HCT116 (cell line): ENCODE measurements at regions not wholly inside any gene's neighbourhood (a gene's known extent, or its start where the extent isn't known, plus 50 kb on each side); places are given as distances from the start of the nearest gene placed in this dataset.

Experiments
- ATAC-seq: fragments of 200-7000 bp; cut with Tn5 transposase; 2 replicates; pipeline ENCODE4 v1.9.1; 2020; ENCODE audit warnings: mild to moderate bottlenecking, moderate library complexity
- BruUV-seq: library from RNA; stranded (reverse); fragments of 400-500 nt; replicated peaks from 2 replicates; lab custom pipeline; 2021; lab: Mats Ljungman, UMichigan
- CTCF ChIA-PET: fragments of 300-600 bp; sonication (Branson Sonifier 250); formaldehyde crosslinking; loops from one replicate; lab custom pipeline; 2021; ENCODE audit warnings: antibody characterized with exemption; lab: Charles Lee
- POLR2A ChIA-PET: fragments of 300-600, 350-600 bp; sonication (Branson Sonifier 250); formaldehyde crosslinking; loops from one replicate; lab custom pipeline; 2021; ENCODE audit warnings: antibody characterized with exemption; lab: Charles Lee
- RAD21 ChIA-PET, 2 experiments: fragments of 300-600 bp; sonication (Branson Sonifier 250); formaldehyde crosslinking; loops; one replicate each; lab custom pipeline; 2023; ENCODE audit warnings: low total read pairs in 2 of 2; ENCODE audit not compliant: uncharacterized antibody in 2 of 2, unreplicated experiment in 2 of 2, low non-redundant PET in 1 of 2; lab: Charles Lee
- DNase-seq: peaks from one replicate; pipeline ENCODE4 v3.0.0-alpha.2; 2010; ENCODE audit warnings: low read depth, low spot score
- H2AFZ ChIP-seq: fragments of 200-600 bp; shearing (Covaris generic), sonication (generic); 2 replicates; pipeline ENCODE4 v1.6.1; 2017; ENCODE audit warnings: low read depth, mixed run types, mixed read lengths, antibody characterized with exemption, low read length; ENCODE audit not compliant: poor library complexity, severe bottlenecking
- H3K27ac ChIP-seq: 2 replicates; pipeline ENCODE4 v1.5.1; 2012; ENCODE audit warnings: low read depth, low read length
- H3K27me3 ChIP-seq: fragments of 200-600 bp; sonication (generic); 2 replicates; pipeline ENCODE4 v1.6.1; 2016; ENCODE audit warnings: mixed run types, low read length, mixed read lengths; ENCODE audit not compliant: insufficient read depth
- H3K36me3 ChIP-seq, 2 experiments: fragments of 200-500 bp in 1 of 2; fragments of 200-600 bp in 1 of 2; sonication (Bioruptor generic) in 1 of 2; sonication (generic) in 1 of 2; 2 replicates each; pipeline versions ENCODE4 v1.5.1 to v1.6.1; 2014 to 2016; ENCODE audit warnings: low read length in 2 of 2, inconsistent platforms in 1 of 2, mixed read lengths in 1 of 2, mixed run types in 1 of 2; ENCODE audit not compliant: insufficient read depth in 2 of 2, control insufficient read depth in 1 of 2
- H3K4me1 ChIP-seq, 2 experiments: fragments of 200-600 bp in 1 of 2; sonication (generic) in 1 of 2; 2 replicates each; pipeline versions ENCODE4 v1.5.1 to v1.6.1; 2012 to 2017; ENCODE audit warnings: low read length in 2 of 2, inconsistent platforms in 1 of 2, mild to moderate bottlenecking in 1 of 2, mixed read lengths in 1 of 2, mixed run types in 1 of 2, moderate library complexity in 1 of 2; ENCODE audit not compliant: insufficient read depth in 2 of 2, control insufficient read depth in 1 of 2
- H3K4me2 ChIP-seq: fragments of 200-600 bp; sonication (generic); 2 replicates; pipeline ENCODE4 v1.6.1; 2017; ENCODE audit warnings: mixed run types, low read length, mixed read lengths
- H3K4me3 ChIP-seq, 2 experiments: fragments of 200-600 bp in 1 of 2; sonication (generic) in 1 of 2; replicated peaks in 1 of 2; 2 replicates each; pipeline ENCODE4 v1.5.1; 2011 to 2016; ENCODE audit warnings: low read length in 2 of 2, control low read depth in 1 of 2, low read depth in 1 of 2, mild to moderate bottlenecking in 1 of 2, mixed read lengths in 1 of 2, mixed run types in 1 of 2
- H3K79me2 ChIP-seq: fragments of 200-600 bp; sonication (generic); 2 replicates; pipeline ENCODE4 v1.6.1; 2017; ENCODE audit warnings: mild to moderate bottlenecking, mixed run types, low read length, moderate library complexity, mixed read lengths; ENCODE audit not compliant: insufficient read depth
- H3K9ac ChIP-seq: fragments of 200-600 bp; sonication (generic); 2 replicates; pipeline ENCODE4 v1.6.1; 2016; ENCODE audit warnings: low read length, mixed read lengths
- H3K9me2 ChIP-seq: fragments of 200-600 bp; sonication (generic), shearing (Covaris generic); 2 replicates; pipeline ENCODE4 v1.6.1; 2017; ENCODE audit warnings: mixed run types, mild to moderate bottlenecking, moderate library complexity; ENCODE audit not compliant: insufficient read depth
- H3K9me3 ChIP-seq, 2 experiments: fragments of 200-500 bp in 1 of 2; fragments of 200-600 bp in 1 of 2; sonication (Bioruptor generic) in 1 of 2; sonication (generic) in 1 of 2; 2 replicates each; pipeline ENCODE4 v1.6.1; 2014 to 2017; ENCODE audit warnings: low read length in 2 of 2, mixed read lengths in 2 of 2, inconsistent platforms in 1 of 2, low read depth in 1 of 2, mild to moderate bottlenecking in 1 of 2, mixed run types in 1 of 2, moderate library complexity in 1 of 2; ENCODE audit not compliant: control insufficient read depth in 1 of 2, insufficient read depth in 1 of 2
- H4K20me1 ChIP-seq: fragments of 200-600 bp; sonication (generic), shearing (Covaris generic); 2 replicates; pipeline ENCODE4 v1.6.1; 2017; ENCODE audit warnings: mixed run types, mild to moderate bottlenecking, moderate library complexity; ENCODE audit not compliant: insufficient read depth
- CBX3 ChIP-seq: IDR thresholded peaks from 2 replicates; pipeline ENCODE4 v1.6.1; 2012; ENCODE audit warnings: low read depth
- CEBPB ChIP-seq: IDR thresholded peaks from 2 replicates; pipeline ENCODE4 v1.6.1; 2012; ENCODE audit warnings: low read depth
- EGR1 ChIP-seq: IDR thresholded peaks from 2 replicates; pipeline ENCODE4 v1.6.1; 2012; ENCODE audit warnings: low read depth
- EZH2phosphoT487 ChIP-seq: fragments of 200-600 bp; IDR thresholded peaks from 2 replicates; pipeline ENCODE4 v1.6.1; 2018; ENCODE audit warnings: antibody characterized with exemption, borderline replicate concordance
- FOSL1 ChIP-seq: IDR thresholded peaks from 2 replicates; pipeline ENCODE4 v1.6.1; 2012; ENCODE audit warnings: low read depth
- JUND ChIP-seq: IDR thresholded peaks from 2 replicates; pipeline ENCODE4 v1.6.1; 2012
- POLR2A ChIP-seq: IDR thresholded peaks from 2 replicates; pipeline ENCODE4 v1.7.0; 2011; ENCODE audit warnings: borderline replicate concordance; ENCODE audit not compliant: insufficient read depth, insufficient read length; ENCODE audit errors: extremely low read depth
- POLR2AphosphoS5 ChIP-seq: IDR thresholded peaks from 2 replicates; pipeline ENCODE4 v1.6.1; 2011; ENCODE audit warnings: mild to moderate bottlenecking, low read depth, low read length, moderate library complexity
- RAD21 ChIP-seq: IDR thresholded peaks from 2 replicates; pipeline ENCODE4 v1.6.1; 2012; ENCODE audit warnings: low read depth, mild to moderate bottlenecking
- SIN3A ChIP-seq: IDR thresholded peaks from 2 replicates; pipeline ENCODE4 v1.6.1; 2012; ENCODE audit warnings: low read depth
- SP1 ChIP-seq: IDR thresholded peaks from 2 replicates; pipeline ENCODE4 v1.6.1; 2012; ENCODE audit warnings: low read depth
- SRF ChIP-seq: IDR thresholded peaks from 2 replicates; pipeline ENCODE4 v1.6.1; 2012; ENCODE audit warnings: low read depth
- TCF7L2 ChIP-seq: IDR thresholded peaks from 2 replicates; pipeline ENCODE4 v1.7.0; 2011; ENCODE audit warnings: borderline replicate concordance, inconsistent platforms; ENCODE audit not compliant: insufficient read depth, insufficient read length; ENCODE audit errors: extremely low read depth
- YY1 ChIP-seq: IDR thresholded peaks from 2 replicates; pipeline ENCODE4 v1.6.1; 2011; ENCODE audit warnings: low read length, low read depth, moderate library complexity, mild to moderate bottlenecking; ENCODE audit not compliant: insufficient replicate concordance; ENCODE audit errors: extremely low read depth
- ZFX ChIP-seq: fragments of 450-650 bp; IDR thresholded peaks from 2 replicates; pipeline ENCODE4 v1.6.1; 2017
- ZNF274 ChIP-seq: fragments of 200-500 bp; sonication (Bioruptor generic); IDR thresholded peaks from 2 replicates; pipeline ENCODE4 v1.6.1; 2014; ENCODE audit warnings: mild to moderate bottlenecking, low read depth, low read length, inconsistent platforms
- intact Hi-C: fragments of 100-400 bp; cut with micrococcal nuclease; formaldehyde crosslinking; loops from 2 replicates; pipeline ENCODE4 v1.10.0; 2022
- TF ChIP-seq, protein P1 (sequence below): IDR thresholded peaks from 2 replicates; pipeline ENCODE4 v1.6.1; 2012
- TF ChIP-seq, protein P2 (sequence below): IDR thresholded peaks from 2 replicates; pipeline ENCODE4 v1.6.1; 2011; ENCODE audit warnings: mild to moderate bottlenecking, low read length, moderate library complexity; ENCODE audit not compliant: insufficient replicate concordance; ENCODE audit errors: extremely low read depth
- TF ChIP-seq, protein P3 (sequence below), 3 experiments: fragments of 200-600 bp in 1 of 3; sonication (generic) in 1 of 3; IDR thresholded peaks in 2 of 3; conservative IDR thresholded peaks in 1 of 3; 2 replicates each; pipeline ENCODE4 v1.5.1; 2012 to 2017; ENCODE audit warnings: low read depth in 2 of 3, low read length in 2 of 3, antibody characterized with exemption in 1 of 3, borderline replicate concordance in 1 of 3, control low read depth in 1 of 3, mild to moderate bottlenecking in 1 of 3, mixed read lengths in 1 of 3, mixed run types in 1 of 3, moderate library complexity in 1 of 3; ENCODE audit not compliant: insufficient read depth in 1 of 3
- TF ChIP-seq, protein P4 (sequence below): IDR thresholded peaks from 2 replicates; pipeline ENCODE4 v1.6.1; 2012

DNA sequence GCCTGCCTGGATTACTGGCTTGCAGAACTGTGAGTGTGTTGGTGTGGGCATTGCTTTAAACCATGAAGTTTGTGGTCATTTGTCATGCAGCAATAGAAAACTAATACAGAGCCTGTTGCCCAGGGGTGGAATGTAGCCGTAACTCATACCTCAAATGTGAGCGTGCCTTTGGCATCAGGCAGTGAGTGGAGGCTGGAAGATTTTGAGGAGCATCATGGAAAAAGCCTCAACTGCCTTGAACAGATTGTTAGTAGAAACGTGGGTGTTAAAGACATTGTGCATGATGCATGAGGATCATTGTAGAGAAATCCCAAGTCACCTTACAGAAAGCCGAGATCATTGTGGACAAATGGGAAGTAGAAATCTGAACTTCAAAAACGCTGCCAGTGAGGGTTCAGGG lies 580.5 kb downstream of the AACS start:
- RAD21 ChIA-PET, result no interaction called here
- no peak overlapping the region for H3K4me2 ChIP-seq
- TF ChIP-seq, protein P1, sequence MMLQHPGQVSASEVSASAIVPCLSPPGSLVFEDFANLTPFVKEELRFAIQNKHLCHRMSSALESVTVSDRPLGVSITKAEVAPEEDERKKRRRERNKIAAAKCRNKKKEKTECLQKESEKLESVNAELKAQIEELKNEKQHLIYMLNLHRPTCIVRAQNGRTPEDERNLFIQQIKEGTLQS, result no peak
- TF ChIP-seq ZNF274 (no peak), EZH2phosphoT487 (no peak), FOSL1 (no peak), EGR1 (no peak), CEBPB (no peak), POLR2AphosphoS5 (no peak), JUND (no peak)
- TF ChIP-seq, protein P2, sequence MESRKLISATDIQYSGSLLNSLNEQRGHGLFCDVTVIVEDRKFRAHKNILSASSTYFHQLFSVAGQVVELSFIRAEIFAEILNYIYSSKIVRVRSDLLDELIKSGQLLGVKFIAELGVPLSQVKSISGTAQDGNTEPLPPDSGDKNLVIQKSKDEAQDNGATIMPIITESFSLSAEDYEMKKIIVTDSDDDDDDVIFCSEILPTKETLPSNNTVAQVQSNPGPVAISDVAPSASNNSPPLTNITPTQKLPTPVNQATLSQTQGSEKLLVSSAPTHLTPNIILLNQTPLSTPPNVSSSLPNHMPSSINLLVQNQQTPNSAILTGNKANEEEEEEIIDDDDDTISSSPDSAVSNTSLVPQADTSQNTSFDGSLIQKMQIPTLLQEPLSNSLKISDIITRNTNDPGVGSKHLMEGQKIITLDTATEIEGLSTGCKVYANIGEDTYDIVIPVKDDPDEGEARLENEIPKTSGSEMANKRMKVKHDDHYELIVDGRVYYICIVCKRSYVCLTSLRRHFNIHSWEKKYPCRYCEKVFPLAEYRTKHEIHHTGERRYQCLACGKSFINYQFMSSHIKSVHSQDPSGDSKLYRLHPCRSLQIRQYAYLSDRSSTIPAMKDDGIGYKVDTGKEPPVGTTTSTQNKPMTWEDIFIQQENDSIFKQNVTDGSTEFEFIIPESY, result no peak
- H3K36me3 ChIP-seq, result no peaks in the 10 kb centered on the region
- H3K9ac ChIP-seq, result no peak overlapping the region
- CTCF ChIA-PET, result no interaction called here
- DNase-seq, result no peak
- no peak overlapping the region for H3K27ac ChIP-seq
- H2AFZ ChIP-seq, result no peak overlapping the region
- no peaks in the 10 kb centered on the region for H3K9me2 ChIP-seq
- H3K4me3 ChIP-seq, result no peak overlapping the region
- no peaks in the 10 kb centered on the region for H4K20me1 ChIP-seq
- no TSS peak for BruUV-seq
- H3K79me2 ChIP-seq, result no peaks in the 10 kb centered on the region
- ATAC-seq, result no peak
- POLR2A ChIA-PET, result no interaction called here
- H3K4me1 ChIP-seq, result no peaks in the 10 kb centered on the region
- H3K9me3 ChIP-seq, result no peaks in the 10 kb centered on the region; a peak in 2 of 4 replicates
- H3K27me3 ChIP-seq, result no peaks in the 10 kb centered on the region
- intact Hi-C loops, result no loop called here

DNA sequence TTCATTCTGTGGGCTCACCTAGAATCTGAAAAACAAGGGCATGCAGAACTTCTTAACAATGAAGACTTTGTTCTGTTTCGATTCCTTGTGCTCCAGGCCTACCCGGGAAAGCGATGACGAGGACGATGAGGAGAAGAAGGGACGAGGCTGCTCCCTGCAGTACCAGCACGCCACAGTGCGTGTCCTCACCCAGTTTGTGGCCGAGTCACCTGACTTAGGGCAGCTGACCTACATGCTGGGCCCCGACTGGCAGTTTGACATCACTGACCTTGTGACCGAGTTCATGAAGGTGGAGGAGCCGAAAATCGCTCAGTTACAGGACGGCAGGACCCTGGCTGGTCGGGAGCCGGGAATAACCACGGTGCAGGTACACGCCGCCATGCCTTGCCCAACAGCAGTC lies 585.4 kb downstream of the AACS start:
- Histone ChIP-seq H3K36me3 (no peaks in the 10 kb centered on the region), H2AFZ (no peak overlapping the region), H3K27me3 (no peaks in the 10 kb centered on the region), H3K9ac (no peak overlapping the region), H3K9me2 (no peaks in the 10 kb centered on the region), H3K9me3 (no peaks in the 10 kb centered on the region; a peak in 2 of 4 replicates), H3K4me3 (no peak overlapping the region), H3K79me2 (no peaks in the 10 kb centered on the region), H3K27ac (no peak overlapping the region), H3K4me1 (no peaks in the 10 kb centered on the region), H3K4me2 (no peak overlapping the region), H4K20me1 (no peaks in the 10 kb centered on the region)
- intact Hi-C loops, result no loop called here
- POLR2A ChIA-PET, result no interaction called here
- RAD21 ChIA-PET, result no interaction called here
- DNase-seq (no peak), ATAC-seq (no peak)
- CTCF ChIA-PET, result no interaction called here
- BruUV-seq, result no TSS peak
- no peak for TF ChIP-seq SRF
- no peak for TF ChIP-seq ZFX
- TF ChIP-seq, protein P3, sequence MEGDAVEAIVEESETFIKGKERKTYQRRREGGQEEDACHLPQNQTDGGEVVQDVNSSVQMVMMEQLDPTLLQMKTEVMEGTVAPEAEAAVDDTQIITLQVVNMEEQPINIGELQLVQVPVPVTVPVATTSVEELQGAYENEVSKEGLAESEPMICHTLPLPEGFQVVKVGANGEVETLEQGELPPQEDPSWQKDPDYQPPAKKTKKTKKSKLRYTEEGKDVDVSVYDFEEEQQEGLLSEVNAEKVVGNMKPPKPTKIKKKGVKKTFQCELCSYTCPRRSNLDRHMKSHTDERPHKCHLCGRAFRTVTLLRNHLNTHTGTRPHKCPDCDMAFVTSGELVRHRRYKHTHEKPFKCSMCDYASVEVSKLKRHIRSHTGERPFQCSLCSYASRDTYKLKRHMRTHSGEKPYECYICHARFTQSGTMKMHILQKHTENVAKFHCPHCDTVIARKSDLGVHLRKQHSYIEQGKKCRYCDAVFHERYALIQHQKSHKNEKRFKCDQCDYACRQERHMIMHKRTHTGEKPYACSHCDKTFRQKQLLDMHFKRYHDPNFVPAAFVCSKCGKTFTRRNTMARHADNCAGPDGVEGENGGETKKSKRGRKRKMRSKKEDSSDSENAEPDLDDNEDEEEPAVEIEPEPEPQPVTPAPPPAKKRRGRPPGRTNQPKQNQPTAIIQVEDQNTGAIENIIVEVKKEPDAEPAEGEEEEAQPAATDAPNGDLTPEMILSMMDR (IDR thresholded peaks at IDR 0.05 in 2 of 3, conservative IDR thresholded peaks at IDR 0.05 in 1 of 3; ENCODE audit: borderline replicate concordance in 1 of 3, insufficient read depth in 1 of 3, low read depth in 2 of 3, low read length in 2 of 3), result no peak
- TF ChIP-seq ZNF274, result no peak
- TF ChIP-seq, protein P4, sequence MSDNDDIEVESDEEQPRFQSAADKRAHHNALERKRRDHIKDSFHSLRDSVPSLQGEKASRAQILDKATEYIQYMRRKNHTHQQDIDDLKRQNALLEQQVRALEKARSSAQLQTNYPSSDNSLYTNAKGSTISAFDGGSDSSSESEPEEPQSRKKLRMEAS, result no peak
- TF ChIP-seq RAD21, result no peak
- no peak for TF ChIP-seq TCF7L2
- TF ChIP-seq YY1, result no peak
- no peak for TF ChIP-seq SP1
- TF ChIP-seq EGR1, result no peak
- TF ChIP-seq POLR2A, result no peak
- TF ChIP-seq CBX3, result no peak
- TF ChIP-seq JUND, result no peak
- TF ChIP-seq SIN3A, result no peak
- no peak for TF ChIP-seq FOSL1
- no peak for TF ChIP-seq POLR2AphosphoS5
